ENCODE measurements at regions not wholly inside any gene's neighbourhood (a gene's known extent, or its start where the extent isn't known, plus 50 kb on each side); places are given as distances from the start of the nearest gene placed in this dataset.

- Histone ChIP-seq H3K9me3 (no peaks in the 10 kb centered on the region), H3K4me1 (no peaks in the 10 kb centered on the region), H3K27ac (no peak overlapping the region), H3K36me3 (no peaks in the 10 kb centered on the region), H3K4me3 (no peak overlapping the region), H3K27me3 (no peaks in the 10 kb centered on the region)
- TF ChIP-seq CTCF (IDR thresholded peaks at IDR 0.05 in 4 of 5, conservative IDR thresholded peaks at IDR 0.05 in 1 of 5) = no peak
- no peak for TF ChIP-seq POLR2A (IDR thresholded peaks at IDR 0.05)
- intact Hi-C loops (cut with DNase I; ENCODE audit: low total_unique reads) (no loop called here), in situ Hi-C loops (cut with MboI; ENCODE audit: low sequenced_read_pairs in 4 of 4) (no loop called here)
- no peak for DNase-seq
- no peak for ATAC-seq
Measured at GRCh38 chrX:9326369-9326768, 138.5 kb upstream of the TBL1X start.

- Histone ChIP-seq H3K27ac (no peak overlapping the region), H3K36me3 (no peaks in the 10 kb centered on the region), H3K4me3 (no peak overlapping the region), H3K9me3 (no peaks in the 10 kb centered on the region), H3K4me1 (no peaks in the 10 kb centered on the region), H3K27me3 (no peaks in the 10 kb centered on the region)
- intact Hi-C loops (cut with DNase I; ENCODE audit: low total_unique reads) (no loop called here), in situ Hi-C loops (cut with MboI; ENCODE audit: low sequenced_read_pairs in 4 of 4) (no loop called here)
- DNase-seq (no peak), ATAC-seq (no peak)
- no peak for TF ChIP-seq POLR2A (IDR thresholded peaks at IDR 0.05)
- no peak for TF ChIP-seq CTCF (IDR thresholded peaks at IDR 0.05 in 4 of 5, conservative IDR thresholded peaks at IDR 0.05 in 1 of 5)
Measured at GRCh38 chrX:9327086-9327746, 137.6 kb upstream of the TBL1X start.

GRCh38 chrX:9327747-9328145 lies 137.1 kb upstream of the TBL1X start:
- TF ChIP-seq POLR2A (IDR thresholded peaks at IDR 0.05) (no peak), CTCF (IDR thresholded peaks at IDR 0.05 in 4 of 5, conservative IDR thresholded peaks at IDR 0.05 in 1 of 5) (no peak)
- no peaks in the 10 kb centered on the region for H3K4me1 ChIP-seq
- in situ Hi-C loops (cut with MboI; ENCODE audit: low sequenced_read_pairs in 4 of 4) = no loop called here
- no peaks in the 10 kb centered on the region for H3K9me3 ChIP-seq
- ATAC-seq (no peak), DNase-seq (no peak)
- H3K27ac ChIP-seq = no peak overlapping the region
- intact Hi-C loops (cut with DNase I; ENCODE audit: low total_unique reads) = no loop called here
- no peak overlapping the region for H3K4me3 ChIP-seq
- H3K36me3 ChIP-seq = no peaks in the 10 kb centered on the region
- H3K27me3 ChIP-seq = no peaks in the 10 kb centered on the region

- in situ Hi-C loops (cut with MboI; ENCODE audit: low sequenced_read_pairs in 4 of 4) = no loop called here
- ATAC-seq (no peak), DNase-seq (no peak)
- no peaks in the 10 kb centered on the region for H3K36me3 ChIP-seq
- no peaks in the 10 kb centered on the region for H3K9me3 ChIP-seq
- no peaks in the 10 kb centered on the region for H3K27me3 ChIP-seq
- intact Hi-C loops (cut with DNase I; ENCODE audit: low total_unique reads) = no loop called here
- no peak overlapping the region for H3K27ac ChIP-seq
- TF ChIP-seq POLR2A (IDR thresholded peaks at IDR 0.05) (no peak), CTCF (IDR thresholded peaks at IDR 0.05 in 4 of 5, conservative IDR thresholded peaks at IDR 0.05 in 1 of 5) (no peak)
- no peaks in the 10 kb centered on the region for H3K4me1 ChIP-seq
- H3K4me3 ChIP-seq = no peak overlapping the region
Measured at GRCh38 chrX:9329056-9329455, 135.8 kb upstream of the TBL1X start.

All from gastrocnemius medialis (tissue), 4 donors.